ENCODE measurements at regions not wholly inside any gene's neighbourhood (a gene's known extent, or its start where the extent isn't known, plus 50 kb on each side); places are given as distances from the start of the nearest gene placed in this dataset.

DNA sequence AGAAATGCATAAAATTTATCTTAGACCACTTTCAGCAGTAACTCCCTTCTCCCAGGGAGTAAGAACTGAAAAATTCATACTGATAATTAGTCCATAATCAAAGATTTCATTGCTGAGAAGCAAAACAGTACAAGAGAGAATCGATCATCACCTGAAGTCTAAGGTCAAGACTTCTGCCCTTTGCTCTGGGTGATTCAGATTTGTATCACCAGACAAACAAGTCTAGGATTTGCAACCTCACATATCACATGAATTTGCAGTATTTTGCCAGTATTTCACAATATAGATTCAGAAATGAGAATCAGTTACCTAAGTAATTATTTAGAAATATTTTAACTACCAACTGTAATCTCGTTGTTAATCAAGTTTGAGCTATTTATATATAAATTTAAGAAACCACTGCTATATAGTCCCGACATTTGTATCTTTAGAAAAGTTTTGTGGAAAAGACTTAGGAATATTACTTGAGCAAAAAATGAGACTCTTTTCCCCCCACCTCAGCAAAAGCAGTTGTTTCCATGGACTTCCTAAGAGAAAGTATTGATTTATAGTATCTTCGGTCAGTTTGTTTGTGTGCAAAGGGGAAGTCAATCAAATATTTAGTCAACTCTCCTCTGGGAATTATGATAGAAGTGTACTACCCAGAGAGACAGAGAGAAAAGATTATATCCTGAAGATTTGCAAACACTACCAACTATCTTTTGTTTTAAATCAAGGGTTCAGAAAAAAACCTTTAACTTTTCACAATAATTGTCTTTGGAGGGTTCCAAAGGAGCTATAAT lies 840.1 kb downstream of the TRHDE start:
- no peak overlapping the region for H3K9ac ChIP-seq (ENCODE audit: low read length)
- Mint-ChIP-seq H3K4me1 (no peaks in the 10 kb centered on the region), H3K27me3 (no peaks in the 10 kb centered on the region), H3K27ac (no peak overlapping the region), H3K9me3 (ENCODE audit: insufficient read depth) (peaks cover 6% of the 10 kb centered on the region), H3K4me3 (no peak overlapping the region)
- TF ChIP-seq, protein P1, sequence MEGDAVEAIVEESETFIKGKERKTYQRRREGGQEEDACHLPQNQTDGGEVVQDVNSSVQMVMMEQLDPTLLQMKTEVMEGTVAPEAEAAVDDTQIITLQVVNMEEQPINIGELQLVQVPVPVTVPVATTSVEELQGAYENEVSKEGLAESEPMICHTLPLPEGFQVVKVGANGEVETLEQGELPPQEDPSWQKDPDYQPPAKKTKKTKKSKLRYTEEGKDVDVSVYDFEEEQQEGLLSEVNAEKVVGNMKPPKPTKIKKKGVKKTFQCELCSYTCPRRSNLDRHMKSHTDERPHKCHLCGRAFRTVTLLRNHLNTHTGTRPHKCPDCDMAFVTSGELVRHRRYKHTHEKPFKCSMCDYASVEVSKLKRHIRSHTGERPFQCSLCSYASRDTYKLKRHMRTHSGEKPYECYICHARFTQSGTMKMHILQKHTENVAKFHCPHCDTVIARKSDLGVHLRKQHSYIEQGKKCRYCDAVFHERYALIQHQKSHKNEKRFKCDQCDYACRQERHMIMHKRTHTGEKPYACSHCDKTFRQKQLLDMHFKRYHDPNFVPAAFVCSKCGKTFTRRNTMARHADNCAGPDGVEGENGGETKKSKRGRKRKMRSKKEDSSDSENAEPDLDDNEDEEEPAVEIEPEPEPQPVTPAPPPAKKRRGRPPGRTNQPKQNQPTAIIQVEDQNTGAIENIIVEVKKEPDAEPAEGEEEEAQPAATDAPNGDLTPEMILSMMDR (IDR thresholded peaks at IDR 0.05) = no peak
- TF ChIP-seq EZH2 (IDR thresholded peaks at IDR 0.05; ENCODE audit: borderline replicate concordance, insufficient read depth, low read depth, low read length, poor library complexity, severe bottlenecking) = no peak
- no peaks in the 10 kb centered on the region for H3K9me3 ChIP-seq (ENCODE audit: control extremely low read depth in 1 of 3, control insufficient read depth in 2 of 3, insufficient read depth in 1 of 3, low read length in 2 of 3)
- no peak overlapping the region for H3K27ac ChIP-seq (ENCODE audit: low read length in 2 of 2)
- H3K79me2 ChIP-seq (ENCODE audit: control insufficient read depth, insufficient read depth, low read length) = no peaks in the 10 kb centered on the region
- intact Hi-C loops (cut with micrococcal nuclease) = no loop called here
- POLR2A ChIA-PET = no interaction called here
- CTCF ChIA-PET = no interaction called here
- ATAC-seq (ENCODE audit: low read depth) (no peak), DNase-seq (no peak)
- H2AFZ ChIP-seq (ENCODE audit: insufficient read depth, low read depth, low read length, poor library complexity, severe bottlenecking) = no peak overlapping the region
- no peak overlapping the region for H3K4me3 ChIP-seq (ENCODE audit: control extremely low read depth in 1 of 5, extremely low read depth in 1 of 5, insufficient read depth in 1 of 5, low read depth in 2 of 5, low read length in 4 of 5)
- H3K4me1 ChIP-seq (ENCODE audit: control insufficient read depth in 2 of 2, insufficient read depth in 2 of 2, low read length in 2 of 2) = no peaks in the 10 kb centered on the region
- H3K27me3 ChIP-seq (replicated peaks in 1 of 4; ENCODE audit: control extremely low read depth in 1 of 4, control insufficient read depth in 3 of 4, insufficient read depth in 4 of 4, low read length in 3 of 4) = no peaks in the 10 kb centered on the region
- H3K4me2 ChIP-seq (replicated peaks; ENCODE audit: low read depth, low read length, poor library complexity, severe bottlenecking) = no peak overlapping the region
- no CpG with 5 or more reads among the region's 4 CpGs for WGBS (ENCODE audit: insufficient coverage)
- no peaks in the 10 kb centered on the region for H4K20me1 ChIP-seq (ENCODE audit: control insufficient read depth, insufficient read depth, low read length, poor library complexity, severe bottlenecking)
- H3K36me3 ChIP-seq (replicated peaks in 1 of 2; ENCODE audit: control extremely low read depth in 1 of 2, control insufficient read depth in 1 of 2, extremely low read depth in 1 of 2, insufficient read depth in 2 of 2, low read length in 1 of 2) = no peaks in the 10 kb centered on the region

DNA sequence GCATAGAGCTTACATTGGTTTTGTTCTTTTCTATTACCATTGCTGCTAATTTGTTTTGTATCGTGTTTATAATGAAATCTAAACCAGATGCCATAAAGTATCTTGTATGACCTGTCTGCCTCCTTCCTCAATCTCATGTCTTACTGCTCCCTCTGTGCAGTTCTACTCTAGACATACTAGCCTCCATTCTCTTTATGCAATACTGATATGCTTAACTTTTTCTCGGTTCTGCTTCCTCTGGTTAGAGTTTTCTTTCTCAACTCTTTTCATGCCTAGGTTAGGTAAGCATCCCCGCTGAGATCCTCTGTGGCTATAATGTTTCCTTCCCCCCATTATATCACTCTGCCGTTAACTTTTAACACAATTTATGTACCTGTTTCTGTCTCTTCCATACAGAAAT lies 852.3 kb downstream of the TRHDE start:
- 38% methylated on average over 1 of the region's 4 CpGs for WGBS (ENCODE audit: insufficient coverage)
- H3K79me2 ChIP-seq (ENCODE audit: control insufficient read depth, insufficient read depth, low read length) = no peaks in the 10 kb centered on the region
- Mint-ChIP-seq H3K27ac (no peak overlapping the region), H3K4me3 (no peak overlapping the region), H3K9me3 (ENCODE audit: insufficient read depth) (peaks cover 2% of the 10 kb centered on the region), H3K4me1 (no peaks in the 10 kb centered on the region), H3K27me3 (no peaks in the 10 kb centered on the region)
- CTCF ChIA-PET = no interaction called here
- no peak for DNase-seq
- no peaks in the 10 kb centered on the region for H3K4me1 ChIP-seq (ENCODE audit: control insufficient read depth in 2 of 2, insufficient read depth in 2 of 2, low read length in 2 of 2)
- no peak overlapping the region for H3K4me2 ChIP-seq (replicated peaks; ENCODE audit: low read depth, low read length, poor library complexity, severe bottlenecking)
- no peak overlapping the region for H3K27ac ChIP-seq (ENCODE audit: low read length in 2 of 2)
- intact Hi-C loops (cut with micrococcal nuclease) = no loop called here
- peaks cover 0 to 2% (median 0%) of the 10 kb centered on the region in 3 donors for H3K9me3 ChIP-seq (ENCODE audit: control extremely low read depth in 1 of 3, control insufficient read depth in 2 of 3, insufficient read depth in 1 of 3, low read length in 2 of 3)
- H2AFZ ChIP-seq (ENCODE audit: insufficient read depth, low read depth, low read length, poor library complexity, severe bottlenecking) = no peak overlapping the region
- POLR2A ChIA-PET = no interaction called here
- TF ChIP-seq, protein P1 (IDR thresholded peaks at IDR 0.05) = no peak
- TF ChIP-seq EZH2 (IDR thresholded peaks at IDR 0.05; ENCODE audit: borderline replicate concordance, insufficient read depth, low read depth, low read length, poor library complexity, severe bottlenecking) = no peak
- H3K36me3 ChIP-seq (replicated peaks in 1 of 2; ENCODE audit: control extremely low read depth in 1 of 2, control insufficient read depth in 1 of 2, extremely low read depth in 1 of 2, insufficient read depth in 2 of 2, low read length in 1 of 2) = no peaks in the 10 kb centered on the region
- H3K4me3 ChIP-seq (ENCODE audit: control extremely low read depth in 1 of 5, extremely low read depth in 1 of 5, insufficient read depth in 1 of 5, low read depth in 2 of 5, low read length in 4 of 5) = no peak overlapping the region
- no peak for ATAC-seq (ENCODE audit: low read depth)
- no peaks in the 10 kb centered on the region for H3K27me3 ChIP-seq (replicated peaks in 1 of 4; ENCODE audit: control extremely low read depth in 1 of 4, control insufficient read depth in 3 of 4, insufficient read depth in 4 of 4, low read length in 3 of 4)
- H3K9ac ChIP-seq (ENCODE audit: low read length) = no peak overlapping the region
- no peaks in the 10 kb centered on the region for H4K20me1 ChIP-seq (ENCODE audit: control insufficient read depth, insufficient read depth, low read length, poor library complexity, severe bottlenecking)

Measured in B cell (primary cell).